ENCODE measurements at regions not wholly inside any gene's neighbourhood (a gene's known extent, or its start where the extent isn't known, plus 50 kb on each side); places are given as distances from the start of the nearest gene placed in this dataset.
"Not testable (repeated sequence)": the region's sequence is repeated elsewhere in the genome, so short reads cannot be mapped to it uniquely, and the experiment has no call there.

- not testable (repeated sequence) for TF ChIP-seq POLR2A (IDR thresholded peaks at IDR 0.05; ENCODE audit: low read depth, low read length); TAF1 (IDR thresholded peaks at IDR 0.05; ENCODE audit: low read depth, low read length); PAX5 (IDR thresholded peaks at IDR 0.05; ENCODE audit: insufficient read depth, low read length, severe bottlenecking); SPI1 (IDR thresholded peaks at IDR 0.05; ENCODE audit: low read depth, low read length)
Measured at GRCh38 chr2:114018464-114018863, 128.6 kb downstream of the ACTR3 start.
